SJSA1 (cell line): ENCODE measurements at regions not wholly inside any gene's neighbourhood (a gene's known extent, or its start where the extent isn't known, plus 50 kb on each side); places are given as distances from the start of the nearest gene placed in this dataset.
"Not testable (repeated sequence)": the region's sequence is repeated elsewhere in the genome, so short reads cannot be mapped to it uniquely, and the experiment has no call there.

Experiments
- DNase-seq, 2 experiments: peaks; one replicate each; pipeline ENCODE4 v3.0.0-alpha.2; 2015 to 2020; ENCODE audit warnings: low spot score in 2 of 2, low read depth in 1 of 2
- H3K27ac ChIP-seq: fragments of 250-450 bp; sonication (Bioruptor Pico); 2 replicates; pipeline ENCODE4 v1.5.1; 2020; ENCODE audit warnings: mild to moderate bottlenecking, moderate library complexity
- H3K27me3 ChIP-seq: fragments of 250-450 bp; sonication (Bioruptor Pico); replicated peaks from 2 replicates; pipeline ENCODE4 v1.5.1; 2020; ENCODE audit warnings: mild to moderate bottlenecking, moderate library complexity
- H3K36me3 ChIP-seq: fragments of 250-450 bp; sonication (Bioruptor Pico); 2 replicates; pipeline ENCODE4 v1.5.1; 2020; ENCODE audit warnings: mild to moderate bottlenecking
- H3K4me1 ChIP-seq: fragments of 250-450 bp; sonication (Bioruptor Pico); replicated peaks from 2 replicates; pipeline ENCODE4 v1.6.1; 2021; ENCODE audit warnings: mild to moderate bottlenecking
- H3K4me3 ChIP-seq: fragments of 250-450 bp; sonication (Bioruptor Pico); 2 replicates; pipeline ENCODE4 v1.5.1; 2020; ENCODE audit warnings: mild to moderate bottlenecking
- H3K9me3 ChIP-seq: fragments of 250-450 bp; sonication (Bioruptor Pico); replicated peaks from 2 replicates; pipeline ENCODE4 v1.5.1; 2020; ENCODE audit warnings: mild to moderate bottlenecking

DNA sequence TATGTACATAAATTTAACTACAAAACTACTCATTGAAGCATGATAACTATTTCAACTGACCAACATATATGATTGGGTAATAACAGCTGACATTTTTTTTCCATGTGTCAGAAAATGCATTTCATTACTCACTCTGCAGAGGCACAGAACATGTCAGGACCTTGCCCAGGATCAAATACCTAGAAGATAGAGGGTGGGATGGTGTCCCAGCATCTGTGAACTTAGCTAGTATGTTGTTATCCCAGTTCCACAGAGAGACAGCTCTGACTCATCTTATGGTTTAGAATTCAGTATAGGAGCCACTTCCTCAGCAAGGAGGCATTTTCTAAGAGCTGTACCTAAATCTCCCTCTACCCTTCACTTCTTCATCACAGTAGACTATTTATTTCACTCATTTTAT, 1198.6 kb upstream of the ACO1 start:
- no peak for DNase-seq
- no peaks in the 10 kb centered on the region for H3K36me3 ChIP-seq
- H3K9me3 ChIP-seq = no peaks in the 10 kb centered on the region
- H3K4me1 ChIP-seq = no peaks in the 10 kb centered on the region
- no peak overlapping the region for H3K27ac ChIP-seq
- H3K27me3 ChIP-seq = no peaks in the 10 kb centered on the region
- H3K4me3 ChIP-seq = no peak overlapping the region

DNA sequence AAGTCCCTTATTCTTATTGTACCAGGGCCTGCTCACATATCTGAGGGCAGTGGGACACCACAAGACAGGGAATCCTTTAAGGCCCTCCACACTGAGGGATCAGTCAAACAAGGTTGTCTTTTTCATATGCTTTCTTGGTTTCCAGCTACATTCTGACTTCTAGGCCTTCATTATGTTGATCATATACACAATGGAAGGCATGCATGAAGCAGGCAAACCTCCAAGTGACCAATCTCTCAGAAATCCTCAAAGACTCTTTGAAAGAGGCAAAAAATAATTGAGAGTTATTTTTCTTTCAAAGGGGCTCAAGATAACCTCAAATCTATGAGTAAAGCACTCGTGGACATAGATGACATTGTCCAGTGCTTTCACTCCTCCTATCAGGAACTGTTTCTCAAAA, 1195.9 kb upstream of the ACO1 start:
- H3K9me3 ChIP-seq = no peaks in the 10 kb centered on the region
- no peaks in the 10 kb centered on the region for H3K27me3 ChIP-seq
- no peak for DNase-seq
- H3K27ac ChIP-seq = no peak overlapping the region
- no peaks in the 10 kb centered on the region for H3K4me1 ChIP-seq
- H3K36me3 ChIP-seq = no peaks in the 10 kb centered on the region
- no peak overlapping the region for H3K4me3 ChIP-seq

DNA sequence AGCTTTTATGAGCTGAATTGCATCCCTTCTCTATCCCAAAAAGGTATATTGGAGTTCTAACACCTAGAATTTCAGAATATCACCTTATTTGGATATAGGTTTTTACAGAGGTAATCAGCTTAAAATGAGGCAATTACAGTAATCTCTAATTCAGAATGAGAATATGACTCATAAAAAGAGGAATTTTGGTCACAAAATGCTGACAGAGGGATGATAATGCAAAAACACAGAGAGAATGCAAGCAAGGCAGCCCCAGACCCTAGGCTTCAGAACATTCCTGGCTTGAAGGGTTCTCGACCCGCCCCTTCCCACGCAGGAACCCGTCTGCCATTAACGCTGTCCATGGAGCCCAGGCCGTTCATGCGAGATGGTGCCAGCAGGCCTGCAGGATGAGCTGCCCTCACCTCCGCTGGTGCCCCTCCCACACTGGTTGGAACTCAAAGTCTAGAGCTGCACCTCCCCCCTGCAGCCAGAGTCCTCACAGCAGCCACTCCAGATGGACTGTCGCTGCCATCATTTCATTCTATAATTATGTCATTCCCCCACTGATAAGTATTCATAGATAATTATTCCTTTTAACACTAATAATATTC, 1173.4 kb upstream of the ACO1 start:
- Histone ChIP-seq H3K27me3 (no peaks in the 10 kb centered on the region), H3K9me3 (no peaks in the 10 kb centered on the region), H3K36me3 (no peaks in the 10 kb centered on the region), H3K4me1 (no peaks in the 10 kb centered on the region), H3K4me3 (no peak overlapping the region), H3K27ac (no peak overlapping the region)
- DNase-seq = no peak

DNA sequence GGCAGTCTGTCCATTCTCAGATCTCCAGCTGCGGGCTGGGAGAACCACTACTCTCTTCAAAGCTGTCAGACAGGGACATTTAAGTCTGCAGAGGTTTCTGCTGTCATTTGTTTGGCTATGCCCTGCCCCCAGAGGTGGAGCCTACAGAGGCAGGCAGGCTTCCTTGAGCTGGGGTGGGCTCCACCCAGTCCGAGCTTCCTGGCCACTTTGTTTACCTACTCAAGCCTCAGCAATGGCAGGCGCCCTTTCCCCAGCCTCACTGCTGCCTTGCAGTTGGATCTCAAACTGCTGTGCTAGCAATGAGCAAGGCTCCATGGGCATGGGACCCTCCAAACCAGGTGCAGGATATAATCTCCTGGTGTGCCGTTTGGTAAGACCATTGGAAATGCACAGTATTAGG, 1154.5 kb upstream of the ACO1 start:
- DNase-seq, H3K36me3 ChIP-seq, H3K4me3 ChIP-seq, H3K4me1 ChIP-seq, H3K9me3 ChIP-seq, H3K27me3 ChIP-seq, H3K27ac ChIP-seq: not testable (repeated sequence)

DNA sequence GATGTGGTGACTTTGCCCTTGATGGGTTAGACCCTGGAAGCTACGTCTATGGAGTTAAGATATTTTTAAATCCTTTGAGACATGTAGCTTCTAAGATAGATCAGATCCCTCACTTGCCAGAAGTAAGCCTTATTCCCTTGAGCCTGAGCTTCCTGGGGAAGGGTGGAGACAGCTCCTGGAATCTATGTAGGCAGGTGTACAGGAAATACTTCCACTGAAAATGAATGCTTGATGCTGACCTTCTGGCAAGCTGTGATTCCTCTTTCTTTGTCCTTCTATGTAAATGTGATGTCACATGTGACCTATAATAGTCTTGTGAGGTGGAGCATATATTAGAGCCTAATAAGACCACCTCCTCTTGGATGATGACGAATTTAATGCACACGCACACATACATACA, 1152.0 kb upstream of the ACO1 start:
- DNase-seq = no peak

DNA sequence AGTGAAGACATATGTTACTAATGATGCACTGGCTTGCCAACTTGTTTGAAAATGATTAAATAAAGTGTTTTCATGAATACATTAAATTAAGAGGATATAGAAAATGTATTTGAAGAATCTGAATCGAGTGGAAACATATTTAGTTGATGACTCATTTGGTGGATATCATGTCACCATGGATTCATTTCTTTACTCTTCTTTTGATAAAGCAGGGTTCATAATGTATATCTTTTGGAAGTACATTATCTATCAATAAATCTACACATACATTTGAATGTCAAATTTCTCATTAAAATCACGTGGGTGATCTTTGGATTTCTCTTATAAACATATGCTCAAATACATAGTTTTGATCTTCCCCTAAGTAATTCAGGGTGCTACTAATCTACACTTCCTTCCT, 1148.1 kb upstream of the ACO1 start:
- H3K4me3 ChIP-seq = no peak overlapping the region
- no peaks in the 10 kb centered on the region for H3K9me3 ChIP-seq
- H3K27me3 ChIP-seq = no peaks in the 10 kb centered on the region
- no peak overlapping the region for H3K27ac ChIP-seq
- no peak for DNase-seq
- no peaks in the 10 kb centered on the region for H3K36me3 ChIP-seq
- no peaks in the 10 kb centered on the region for H3K4me1 ChIP-seq

More for the DNA sequence above, 1152.0 kb upstream of the ACO1 start:
- no peak overlapping the region for H3K27ac ChIP-seq
- no peaks in the 10 kb centered on the region for H3K9me3 ChIP-seq
- no peaks in the 10 kb centered on the region for H3K27me3 ChIP-seq
- no peaks in the 10 kb centered on the region for H3K36me3 ChIP-seq
- no peak overlapping the region for H3K4me3 ChIP-seq
- H3K4me1 ChIP-seq = no peaks in the 10 kb centered on the region

DNA sequence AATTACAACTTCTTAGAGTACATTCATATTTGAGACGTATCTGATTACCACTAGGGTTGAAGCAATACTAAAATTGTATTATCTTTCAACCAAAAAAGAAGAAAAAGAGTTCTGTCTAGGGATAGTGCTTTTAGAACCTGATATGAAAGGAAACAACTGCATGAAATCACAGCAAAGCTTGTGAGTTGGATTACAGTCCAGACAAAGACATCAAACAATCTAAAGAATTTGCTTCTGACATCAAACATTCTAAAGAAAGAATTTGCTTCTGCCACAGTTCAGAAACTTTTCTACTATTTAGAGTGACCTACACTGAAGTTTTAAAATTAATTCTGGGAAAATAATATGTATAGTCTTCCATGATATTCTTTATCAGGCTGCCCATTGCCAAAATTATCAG, 1141.1 kb upstream of the ACO1 start:
- no peak for DNase-seq
- Histone ChIP-seq H3K36me3 (no peaks in the 10 kb centered on the region), H3K4me1 (no peaks in the 10 kb centered on the region), H3K27me3 (no peaks in the 10 kb centered on the region), H3K27ac (no peak overlapping the region), H3K9me3 (no peaks in the 10 kb centered on the region), H3K4me3 (no peak overlapping the region)

DNA sequence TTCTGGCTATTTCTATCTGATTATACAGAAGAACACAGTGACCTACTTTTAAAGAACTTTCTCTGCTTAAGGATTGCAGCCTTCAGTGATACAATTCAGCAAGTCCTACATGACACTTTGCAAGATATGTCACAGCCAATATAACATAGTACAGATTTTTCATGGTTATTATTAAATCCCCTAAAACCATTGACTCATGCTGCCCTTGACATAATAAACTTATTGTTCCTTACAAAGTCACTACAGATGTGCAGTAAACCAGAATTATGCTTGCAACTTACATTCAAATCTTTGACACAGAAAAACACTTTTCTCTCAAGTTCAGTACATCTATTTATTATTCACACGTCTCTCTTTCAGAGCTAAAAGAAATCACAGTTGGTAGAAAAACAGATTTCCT, 1136.3 kb upstream of the ACO1 start:
- no peaks in the 10 kb centered on the region for H3K27me3 ChIP-seq
- no peak for DNase-seq
- no peak overlapping the region for H3K4me3 ChIP-seq
- H3K4me1 ChIP-seq = no peaks in the 10 kb centered on the region
- no peaks in the 10 kb centered on the region for H3K36me3 ChIP-seq
- H3K27ac ChIP-seq = no peak overlapping the region
- H3K9me3 ChIP-seq = no peaks in the 10 kb centered on the region

DNA sequence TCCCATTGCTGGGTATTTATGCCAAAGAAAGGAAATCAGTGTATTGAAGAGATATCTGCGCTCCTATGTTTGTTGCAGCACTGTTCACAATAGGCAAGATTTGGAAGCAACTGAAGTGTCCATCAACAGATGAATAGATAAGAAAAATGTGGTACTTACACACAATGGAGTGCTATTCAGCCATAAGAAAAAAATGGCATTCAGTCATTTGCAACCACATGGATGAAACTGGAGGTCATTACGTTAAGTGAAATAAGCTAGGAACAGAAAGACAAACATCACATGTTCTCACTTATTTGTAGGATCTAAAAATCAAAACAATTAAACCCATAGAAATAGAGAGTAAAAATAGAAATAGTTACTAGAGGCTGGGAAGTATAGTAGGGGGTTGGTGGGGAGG, 1133.1 kb upstream of the ACO1 start:
- DNase-seq = no peak
- Histone ChIP-seq H3K4me3 (no peak overlapping the region), H3K27ac (no peak overlapping the region), H3K9me3 (no peaks in the 10 kb centered on the region), H3K27me3 (no peaks in the 10 kb centered on the region), H3K36me3 (no peaks in the 10 kb centered on the region), H3K4me1 (no peaks in the 10 kb centered on the region)

DNA sequence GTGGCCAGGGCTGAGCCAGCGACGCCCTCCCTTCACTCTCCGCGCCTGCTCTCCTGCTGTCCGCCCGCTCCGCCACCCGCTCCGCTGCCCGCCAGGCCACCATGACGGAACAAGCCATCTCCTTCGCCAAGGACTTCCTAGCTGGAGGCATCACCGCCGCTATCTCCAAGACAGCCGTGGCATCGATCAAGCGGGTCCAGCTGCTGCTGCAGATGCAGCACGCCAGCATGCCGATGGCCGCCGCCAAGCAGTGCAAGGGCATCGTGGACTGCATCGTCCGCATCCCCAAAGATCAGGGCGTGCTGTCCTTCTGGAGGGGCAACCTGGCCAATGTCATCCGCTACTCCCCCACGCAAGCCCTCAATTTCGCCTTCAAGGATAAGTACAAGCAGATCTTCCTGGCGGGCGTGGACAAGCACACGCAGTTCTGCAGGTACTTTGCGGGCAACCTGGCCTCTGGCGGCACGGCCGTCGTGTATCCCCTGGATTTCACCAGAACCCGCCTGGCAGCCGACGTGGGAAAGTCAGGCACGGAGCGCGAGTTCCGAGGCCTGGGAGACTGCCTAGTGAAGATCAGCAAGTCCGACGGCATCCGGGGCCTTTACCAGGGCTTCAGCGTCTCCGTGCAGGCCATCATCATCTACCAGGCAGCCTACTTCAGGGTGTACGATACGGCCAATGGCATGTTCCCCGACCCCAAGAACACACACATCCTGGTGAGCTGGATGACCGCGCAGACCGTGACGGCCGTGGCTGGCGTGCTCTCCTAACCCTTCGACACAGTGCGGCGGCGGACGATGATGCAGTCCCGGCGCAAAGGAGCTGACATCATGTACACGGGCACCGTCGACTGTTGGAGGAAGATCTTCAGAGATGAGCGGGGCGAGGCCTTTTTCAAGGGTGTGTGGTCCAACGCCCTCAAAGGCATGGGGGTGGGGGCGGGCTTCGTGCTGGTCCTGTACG, 1130.4 kb upstream of the ACO1 start:
- no peaks in the 10 kb centered on the region for H3K9me3 ChIP-seq
- no peaks in the 10 kb centered on the region for H3K4me1 ChIP-seq
- no peaks in the 10 kb centered on the region for H3K36me3 ChIP-seq
- DNase-seq = no peak
- no peak overlapping the region for H3K4me3 ChIP-seq
- H3K27me3 ChIP-seq = no peaks in the 10 kb centered on the region
- no peak overlapping the region for H3K27ac ChIP-seq

DNA sequence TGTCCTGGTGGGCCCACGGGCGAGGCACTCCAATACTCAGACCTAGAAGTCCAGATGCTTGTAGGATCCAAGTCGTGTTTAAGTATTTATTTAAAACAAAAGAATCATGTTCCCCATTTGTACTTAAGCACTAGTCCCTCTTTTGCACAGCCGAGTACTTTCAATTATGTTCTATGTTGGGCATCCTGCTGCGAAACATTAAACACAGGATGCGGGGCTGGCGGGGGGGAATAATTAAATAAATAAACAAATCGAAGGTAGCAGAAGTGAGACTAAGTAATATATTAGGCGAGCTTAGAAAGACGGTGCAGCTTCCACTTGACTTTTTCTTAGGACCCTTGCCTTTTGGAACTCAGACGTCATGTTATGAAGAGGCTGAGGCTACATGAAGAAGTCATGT, 1129.2 kb upstream of the ACO1 start:
- Histone ChIP-seq H3K27ac (no peak overlapping the region), H3K27me3 (no peaks in the 10 kb centered on the region), H3K9me3 (no peaks in the 10 kb centered on the region), H3K4me3 (no peak overlapping the region), H3K4me1 (no peaks in the 10 kb centered on the region), H3K36me3 (no peaks in the 10 kb centered on the region)
- DNase-seq = no peak

DNA sequence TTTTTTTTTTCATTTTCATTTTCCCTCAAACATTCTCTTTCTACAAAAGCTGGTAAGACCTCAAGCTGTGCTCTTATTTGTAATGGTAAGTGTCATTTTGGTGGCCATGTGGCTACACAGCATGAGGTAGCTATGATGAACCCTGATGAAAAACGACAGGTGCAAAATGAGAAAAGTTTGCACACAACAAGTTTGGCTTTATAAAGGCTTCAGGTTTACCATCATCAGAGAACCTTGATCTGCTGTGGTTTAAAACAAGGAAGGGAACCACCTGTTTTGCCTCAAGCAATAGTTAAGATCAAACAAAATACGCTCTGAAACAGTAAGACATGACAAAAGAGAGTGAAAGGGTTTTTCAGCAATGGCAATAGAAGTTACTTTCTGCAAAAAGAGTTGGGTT, 1124.6 kb upstream of the ACO1 start:
- DNase-seq = no peak
- Histone ChIP-seq H3K36me3 (no peaks in the 10 kb centered on the region), H3K9me3 (no peaks in the 10 kb centered on the region), H3K27me3 (no peaks in the 10 kb centered on the region), H3K4me1 (no peaks in the 10 kb centered on the region), H3K27ac (no peak overlapping the region), H3K4me3 (no peak overlapping the region)

DNA sequence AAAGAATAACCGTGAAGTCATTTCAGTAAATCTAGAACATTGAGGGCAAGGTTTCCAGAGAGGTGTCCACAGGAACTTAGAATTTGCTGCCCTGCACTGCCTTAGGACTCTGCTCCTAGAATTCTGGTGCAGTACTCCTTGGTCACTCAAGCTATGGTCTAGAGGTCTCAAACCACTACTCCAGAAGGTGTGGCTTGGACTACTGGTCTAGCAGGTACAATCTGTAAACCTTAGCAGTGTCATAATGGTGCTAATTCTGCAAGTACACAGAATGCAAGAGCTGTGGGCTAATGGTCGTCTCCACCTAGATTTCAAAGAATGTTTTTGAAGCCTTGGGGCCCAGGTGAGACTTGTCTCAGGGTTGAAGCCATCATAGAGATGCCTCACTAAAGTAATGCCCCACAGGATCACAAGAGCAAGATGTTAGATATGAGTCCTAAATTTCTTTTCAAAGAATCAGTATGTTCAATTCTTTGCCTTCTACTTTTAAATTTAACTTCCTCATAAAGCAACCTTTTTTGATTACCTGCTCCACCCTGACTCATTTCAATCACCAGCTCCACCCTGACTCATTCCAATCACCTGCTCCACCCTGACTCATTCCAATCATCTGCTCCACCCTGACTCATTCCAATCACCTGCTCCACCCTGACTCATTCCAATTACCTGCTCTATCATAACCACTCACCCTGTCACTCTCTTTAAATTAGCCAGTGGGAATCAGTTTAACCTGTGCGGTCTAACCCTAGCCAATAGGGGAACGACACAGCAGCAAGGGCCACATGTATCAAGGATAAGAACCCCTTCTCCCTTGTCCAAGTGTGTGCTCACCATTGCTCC, 1111.8 kb upstream of the ACO1 start:
- no peaks in the 10 kb centered on the region for H3K36me3 ChIP-seq
- H3K27ac ChIP-seq = no peak overlapping the region
- no peak overlapping the region for H3K4me3 ChIP-seq
- no peaks in the 10 kb centered on the region for H3K27me3 ChIP-seq
- DNase-seq = no peak
- no peaks in the 10 kb centered on the region for H3K4me1 ChIP-seq
- H3K9me3 ChIP-seq = no peaks in the 10 kb centered on the region

DNA sequence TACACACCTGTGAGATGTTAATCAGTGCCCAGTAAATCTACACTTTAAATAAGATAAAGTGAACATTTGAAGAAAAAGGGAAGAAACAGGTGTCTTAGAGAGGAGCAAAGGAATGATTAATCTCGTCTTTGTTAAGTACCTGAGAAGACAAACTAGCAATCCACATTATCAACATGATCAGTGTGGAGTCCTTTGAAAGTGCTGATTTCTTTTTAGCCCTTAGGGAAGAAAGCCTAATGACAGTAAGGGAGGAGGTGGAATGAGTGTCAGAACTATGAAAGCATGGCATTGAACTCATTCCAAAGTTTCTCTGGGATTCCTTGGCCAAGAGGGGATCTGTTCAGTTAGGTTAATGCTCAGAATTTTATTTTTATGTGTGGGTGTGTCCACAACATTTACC, 1109.0 kb upstream of the ACO1 start:
- no peak overlapping the region for H3K27ac ChIP-seq
- no peaks in the 10 kb centered on the region for H3K4me1 ChIP-seq
- no peaks in the 10 kb centered on the region for H3K36me3 ChIP-seq
- no peak for DNase-seq
- no peaks in the 10 kb centered on the region for H3K9me3 ChIP-seq
- no peaks in the 10 kb centered on the region for H3K27me3 ChIP-seq
- no peak overlapping the region for H3K4me3 ChIP-seq
